EH (cell line): ENCODE measurements at regions not wholly inside any gene's neighbourhood (a gene's known extent, or its start where the extent isn't known, plus 50 kb on each side); places are given as distances from the start of the nearest gene placed in this dataset.
A peak's percentile ranks its signal among the peaks of the same experiment; 100 is the strongest.
"Not testable (repeated sequence)": the region's sequence is repeated elsewhere in the genome, so short reads cannot be mapped to it uniquely, and the experiment has no call there.

Experiments
- DNase-seq: peaks from one replicate; pipeline ENCODE4 v3.0.0-alpha.2; 2015; ENCODE audit warnings: low read depth

DNA sequence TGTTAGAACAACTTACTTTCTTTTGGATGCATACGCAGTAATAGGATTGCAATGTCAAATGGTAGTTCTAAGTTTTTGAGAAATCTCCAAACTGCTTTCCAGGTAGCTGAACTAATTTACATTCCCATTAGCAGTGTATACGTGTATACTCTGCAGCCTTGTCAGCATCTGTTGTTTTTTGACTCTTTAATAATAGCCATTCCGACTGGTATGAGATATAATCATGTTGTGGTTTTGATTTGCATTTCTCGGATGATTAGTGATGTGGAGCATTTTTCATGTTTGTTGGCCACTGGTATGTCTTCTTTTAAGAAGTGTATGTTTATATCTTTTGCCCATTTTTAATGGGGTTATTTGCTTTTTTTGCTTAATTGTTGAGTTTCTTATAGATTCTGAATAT is 76.9 kb upstream of the HNRNPA1L2 start:
- not testable (repeated sequence) for DNase-seq

DNA sequence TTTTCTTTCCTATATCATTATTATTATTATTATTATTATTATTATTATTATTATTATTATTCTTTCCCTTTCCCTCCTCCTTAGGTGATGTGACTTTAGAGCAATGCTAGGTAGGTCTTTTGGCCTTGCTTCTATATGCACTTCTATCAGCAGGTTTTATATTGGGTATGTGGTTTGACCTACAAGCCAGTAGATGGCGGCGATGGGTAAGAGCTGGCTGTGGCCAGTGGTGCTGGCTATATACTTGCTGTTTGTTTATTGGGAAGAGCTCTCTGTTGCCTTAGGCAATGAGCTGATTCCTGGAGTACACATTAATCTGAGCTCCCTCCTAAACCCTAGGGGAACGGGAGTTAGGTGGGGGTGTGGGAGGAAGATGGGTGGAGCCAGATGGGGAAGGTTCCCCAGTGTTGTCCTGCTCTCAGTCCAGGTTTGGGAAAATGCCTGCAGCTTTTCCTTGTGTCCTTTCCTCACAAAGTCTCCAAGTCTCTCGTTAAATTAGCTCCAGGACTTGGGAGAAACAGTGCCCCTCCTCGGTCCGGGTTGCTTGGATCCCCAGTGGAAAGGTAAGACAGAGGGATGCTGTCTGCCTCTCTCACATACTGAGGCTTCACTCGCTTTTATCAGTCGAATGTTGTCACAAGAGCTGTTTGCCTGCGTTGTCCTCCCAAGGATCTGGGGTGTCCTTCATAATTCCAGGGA is 72.2 kb upstream of the HNRNPA1L2 start:
- peak; percentile 66 for DNase-seq

DNA sequence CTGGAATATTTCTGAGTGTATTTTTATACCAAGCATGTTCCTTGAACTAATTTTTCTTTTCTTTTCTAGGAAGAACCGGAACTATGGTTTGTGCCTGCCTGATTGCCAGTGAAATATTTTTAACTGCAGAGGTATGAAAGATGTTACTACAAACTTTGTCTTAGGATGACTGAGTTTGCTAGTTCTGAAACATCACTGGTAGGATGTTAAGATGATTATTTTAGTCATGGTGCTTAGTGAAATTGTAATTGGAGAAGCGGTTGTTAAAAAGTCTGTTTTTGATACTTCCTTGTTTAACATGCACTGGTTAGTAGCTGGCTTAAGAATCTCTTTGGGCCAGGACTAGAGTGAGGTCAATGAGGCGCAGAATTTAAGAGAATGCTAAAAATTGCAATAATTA is 71.1 kb upstream of the HNRNPA1L2 start:
- not testable (repeated sequence) for DNase-seq

DNA sequence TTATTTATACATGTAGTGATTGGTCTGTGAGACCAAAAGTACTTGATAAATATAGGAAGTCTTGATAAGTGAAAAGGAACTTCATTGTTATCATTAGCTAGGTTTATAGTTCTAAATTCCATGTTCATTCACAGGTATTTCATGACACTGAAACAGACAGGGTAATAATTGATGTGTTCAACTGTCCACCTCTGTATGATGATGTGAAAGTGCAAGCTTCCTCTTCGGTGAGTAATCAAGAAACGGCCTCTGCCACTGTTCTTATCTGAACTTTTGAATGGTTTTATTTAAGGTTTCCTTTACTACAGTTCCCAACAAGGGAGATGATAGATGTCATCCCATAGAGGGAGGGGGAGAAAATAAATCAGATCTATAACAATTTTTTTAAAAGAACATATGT is 59.3 kb upstream of the HNRNPA1L2 start:
- not testable (repeated sequence) for DNase-seq
